GM12878 (cell line): ENCODE measurements at regions not wholly inside any gene's neighbourhood (a gene's known extent, or its start where the extent isn't known, plus 50 kb on each side); places are given as distances from the start of the nearest gene placed in this dataset.

Experiments used
- ATAC-seq: fragments of 200-7000 bp; cut with Tn5 transposase; 3 replicates; pipeline ENCODE4 v1.9.1; 2020; ENCODE audit warnings: mild to moderate bottlenecking, moderate library complexity
- BruUV-seq: library from RNA; stranded (reverse); fragments of 400-500 nt; replicated peaks from 2 replicates; lab custom pipeline; 2021; lab: Mats Ljungman, UMichigan
- CTCF ChIA-PET: fragments of 300-600 bp; sonication (Branson Sonifier 250); formaldehyde crosslinking; extraction: SDS; loops from one replicate; lab custom pipeline; 2021; ENCODE audit warnings: inconsistent platforms; lab: Yijun Ruan, JAX
- POLR2A ChIA-PET: fragments of 350-600 bp; formaldehyde crosslinking; extraction: SDS; loops from one replicate; lab custom pipeline; 2021; ENCODE audit warnings: inconsistent platforms; lab: Charles Lee
- RAD21 ChIA-PET: fragments of 300-600 bp; sonication (Branson Sonifier 250); formaldehyde crosslinking; loops from one replicate; lab custom pipeline; 2023; ENCODE audit warnings: antibody characterized with exemption; ENCODE audit not compliant: unreplicated experiment; lab: Charles Lee
- SMC1A ChIA-PET: fragments of 300-600 bp; sonication (Branson Sonifier 250); formaldehyde crosslinking; loops from one replicate; lab custom pipeline; 2023; ENCODE audit not compliant: unreplicated experiment, uncharacterized antibody; lab: Charles Lee
- DNase-seq: peaks from one replicate; pipeline ENCODE4 v3.0.0-alpha.2; 2011; ENCODE audit warnings: low read depth, low spot score
- FAIRE-seq: peaks from 3 replicates; lab custom pipeline; 2011; peaks lifted over from hg19 to GRCh38; lab: Jason Lieb, UNC
- H2AFZ ChIP-seq: 2 replicates; pipeline ENCODE4 v1.6.0; 2011; ENCODE audit warnings: low read depth, low read length, control low read depth; ENCODE audit not compliant: control insufficient read depth
- H3K27ac ChIP-seq: 2 replicates; pipeline ENCODE4 v1.5.1; 2011; ENCODE audit warnings: control low read depth; ENCODE audit not compliant: control insufficient read depth, insufficient read depth
- H3K27me3 ChIP-seq, 2 experiments: replicated peaks in 1 of 2; 2 replicates each; pipeline versions ENCODE4 v1.6.0 to v1.6.1; 2011; ENCODE audit warnings: low read length in 1 of 2; ENCODE audit not compliant: control insufficient read depth in 2 of 2, insufficient read depth in 2 of 2
- H3K36me3 ChIP-seq, 2 experiments: 2 replicates each; pipeline ENCODE4 v1.5.1; 2011; ENCODE audit warnings: low read length in 1 of 2; ENCODE audit not compliant: control insufficient read depth in 2 of 2, insufficient read depth in 2 of 2
- H3K4me1 ChIP-seq: 2 replicates; pipeline ENCODE4 v1.6.1; 2011; ENCODE audit warnings: mild to moderate bottlenecking, low read length, moderate library complexity, mixed read lengths; ENCODE audit not compliant: control insufficient read depth, insufficient read depth
- H3K4me2 ChIP-seq: 2 replicates; pipeline ENCODE4 v1.6.0; 2011; ENCODE audit warnings: control low read depth; ENCODE audit not compliant: control insufficient read depth, insufficient read depth
- H3K4me3 ChIP-seq: fragments of 200-600 bp; sonication (generic); 2 replicates; pipeline ENCODE4 v1.5.1; 2016
- H3K79me2 ChIP-seq: 2 replicates; pipeline ENCODE4 v1.6.0; 2011; ENCODE audit warnings: low read length; ENCODE audit not compliant: control insufficient read depth, insufficient read depth
- H3K9ac ChIP-seq: 2 replicates; pipeline ENCODE4 v1.8.0; 2011; ENCODE audit warnings: low read length, control low read depth, mixed read lengths; ENCODE audit not compliant: control insufficient read depth, insufficient read depth
- H3K9me3 ChIP-seq: replicated peaks from 3 replicates; pipeline ENCODE4 v1.5.1; 2011; ENCODE audit warnings: mild to moderate bottlenecking, low read length; ENCODE audit not compliant: control insufficient read depth, insufficient read depth
- H4K20me1 ChIP-seq: 2 replicates; pipeline ENCODE4 v1.6.0; 2011; ENCODE audit not compliant: control insufficient read depth, insufficient read depth
- POLR2AphosphoS5 ChIP-seq: IDR thresholded peaks from 2 replicates; pipeline ENCODE4 v1.6.1; 2011; ENCODE audit warnings: mild to moderate bottlenecking, low read length, inconsistent platforms
- PRDM15 ChIP-seq: fragments of 450-650 bp; formaldehyde crosslinking; IDR thresholded peaks from 2 replicates; pipeline ENCODE4 v1.4.0; 2020; ENCODE audit warnings: mild to moderate bottlenecking, moderate library complexity
- SMAD1 ChIP-seq: fragments of 450-650 bp; IDR thresholded peaks from 2 replicates; pipeline ENCODE4 v1.6.1; 2018; ENCODE audit warnings: mild to moderate bottlenecking, low read depth; ENCODE audit not compliant: partially characterized antibody
- TCF3 ChIP-seq: IDR thresholded peaks from 2 replicates; pipeline ENCODE4 v1.6.1; 2012; ENCODE audit warnings: low read depth, mild to moderate bottlenecking, low read length, borderline replicate concordance; ENCODE audit not compliant: insufficient read depth
- ZNF384 ChIP-seq: IDR thresholded peaks from 2 replicates; pipeline ENCODE4 v1.6.1; 2012; ENCODE audit warnings: low read depth, mild to moderate bottlenecking, low read length, improper control_type of control experiment, borderline replicate concordance
- in situ Hi-C: fragments of 300-500 bp; cut with MboI; formaldehyde crosslinking; loops from 9 replicates; pipeline ENCODE4 v1.14.3; 2018; ENCODE audit warnings: mixed read lengths
- intact Hi-C: fragments of 100-400 bp; cut with micrococcal nuclease; formaldehyde crosslinking; loops from one replicate; pipeline ENCODE4 v1.14.2; 2022; ENCODE audit not compliant: unreplicated experiment
- TF ChIP-seq, protein P1 (sequence below): IDR thresholded peaks from 2 replicates; pipeline ENCODE4 v1.6.1; 2012; ENCODE audit warnings: low read depth, low read length, improper control_type of control experiment
- TF ChIP-seq, protein P2 (sequence below): fragments of 150-350 bp; IDR thresholded peaks from 2 replicates; pipeline ENCODE4 v1.6.1; 2014; ENCODE audit warnings: mild to moderate bottlenecking, low read depth, low read length

DNA sequence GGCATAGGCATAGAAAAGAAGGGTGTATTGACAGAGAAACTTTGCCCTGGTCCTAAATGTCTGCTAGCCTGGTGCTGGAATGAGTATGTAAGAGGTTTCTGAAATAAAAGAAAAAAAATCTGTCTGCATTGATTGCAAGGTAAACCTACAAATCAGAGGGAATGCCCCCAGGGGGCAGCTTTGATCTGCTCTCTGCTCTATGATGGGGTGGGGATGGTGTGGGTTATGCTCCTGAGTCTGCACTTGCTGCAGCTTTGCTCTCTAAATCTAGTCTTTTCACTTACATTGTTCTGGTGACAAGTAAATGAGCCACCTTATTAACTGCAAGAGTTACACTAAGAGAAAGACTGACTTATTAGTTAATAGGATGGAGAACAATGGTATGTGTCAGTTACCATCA, 468.4 kb upstream of the STXBP6 start:
- no peak overlapping the region for H3K9ac ChIP-seq
- no peak for ATAC-seq
- ChIA-PET POLR2A (no interaction called here), SMC1A (no interaction called here), CTCF (no interaction called here), RAD21 (no interaction called here)
- no peak overlapping the region for H3K4me2 ChIP-seq
- no peak overlapping the region for H3K4me3 ChIP-seq
- no peaks in the 10 kb centered on the region for H3K27me3 ChIP-seq
- TF ChIP-seq ZNF384 (no peak), PRDM15 (no peak), TCF3 (no peak), SMAD1 (no peak), POLR2AphosphoS5 (no peak)
- TF ChIP-seq, protein P1, sequence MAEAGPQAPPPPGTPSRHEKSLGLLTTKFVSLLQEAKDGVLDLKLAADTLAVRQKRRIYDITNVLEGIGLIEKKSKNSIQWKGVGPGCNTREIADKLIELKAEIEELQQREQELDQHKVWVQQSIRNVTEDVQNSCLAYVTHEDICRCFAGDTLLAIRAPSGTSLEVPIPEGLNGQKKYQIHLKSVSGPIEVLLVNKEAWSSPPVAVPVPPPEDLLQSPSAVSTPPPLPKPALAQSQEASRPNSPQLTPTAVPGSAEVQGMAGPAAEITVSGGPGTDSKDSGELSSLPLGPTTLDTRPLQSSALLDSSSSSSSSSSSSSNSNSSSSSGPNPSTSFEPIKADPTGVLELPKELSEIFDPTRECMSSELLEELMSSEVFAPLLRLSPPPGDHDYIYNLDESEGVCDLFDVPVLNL = no peak
- TF ChIP-seq, protein P2, sequence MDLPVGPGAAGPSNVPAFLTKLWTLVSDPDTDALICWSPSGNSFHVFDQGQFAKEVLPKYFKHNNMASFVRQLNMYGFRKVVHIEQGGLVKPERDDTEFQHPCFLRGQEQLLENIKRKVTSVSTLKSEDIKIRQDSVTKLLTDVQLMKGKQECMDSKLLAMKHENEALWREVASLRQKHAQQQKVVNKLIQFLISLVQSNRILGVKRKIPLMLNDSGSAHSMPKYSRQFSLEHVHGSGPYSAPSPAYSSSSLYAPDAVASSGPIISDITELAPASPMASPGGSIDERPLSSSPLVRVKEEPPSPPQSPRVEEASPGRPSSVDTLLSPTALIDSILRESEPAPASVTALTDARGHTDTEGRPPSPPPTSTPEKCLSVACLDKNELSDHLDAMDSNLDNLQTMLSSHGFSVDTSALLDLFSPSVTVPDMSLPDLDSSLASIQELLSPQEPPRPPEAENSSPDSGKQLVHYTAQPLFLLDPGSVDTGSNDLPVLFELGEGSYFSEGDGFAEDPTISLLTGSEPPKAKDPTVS = no peak
- TF ChIP-seq, all 136 proteins: peak for 0
- Histone ChIP-seq H3K79me2 (no peaks in the 10 kb centered on the region), H3K36me3 (no peaks in the 10 kb centered on the region), H3K27ac (no peak overlapping the region), H4K20me1 (no peaks in the 10 kb centered on the region), H3K4me1 (no peaks in the 10 kb centered on the region), H2AFZ (no peak overlapping the region), H3K9me3 (no peaks in the 10 kb centered on the region; the same call in 2 of the 3 replicates)
- intact Hi-C loops (no loop called here), in situ Hi-C loops (no loop called here)
- DNase-seq = no peak
- FAIRE-seq = no peak
- BruUV-seq = no TSS peak
